Fibroblast of lung (primary cell): ENCODE measurements at regions not wholly inside any gene's neighbourhood (a gene's known extent, or its start where the extent isn't known, plus 50 kb on each side); places are given as distances from the start of the nearest gene placed in this dataset.

Experiments used
- DNase-seq, 2 donors: peaks; one replicate each; pipeline versions ENCODE4 v3.0.0 to v3.0.0-alpha.2; 2010; ENCODE audit warnings: low read depth in 2 of 2
- H2AFZ ChIP-seq: 2 replicates; pipeline ENCODE4 v1.5.1; 2012; ENCODE audit warnings: low read length, control low read depth, inconsistent platforms
- H3K27ac ChIP-seq: 2 replicates; pipeline ENCODE4 v1.5.1; 2011; ENCODE audit warnings: low read length, control low read depth; ENCODE audit not compliant: insufficient read depth
- H3K27me3 ChIP-seq: 2 replicates; pipeline ENCODE4 v1.5.1; 2011; ENCODE audit warnings: mild to moderate bottlenecking, low read length; ENCODE audit not compliant: control insufficient read depth, insufficient read depth
- H3K36me3 ChIP-seq: 2 replicates; pipeline ENCODE4 v1.5.1; 2011; ENCODE audit warnings: low read length; ENCODE audit not compliant: control insufficient read depth, insufficient read depth
- H3K4me1 ChIP-seq: 2 replicates; pipeline ENCODE4 v1.5.1; 2011; ENCODE audit warnings: low read length; ENCODE audit not compliant: control insufficient read depth, insufficient read depth; ENCODE audit errors: extremely low read depth
- H3K4me2 ChIP-seq: 2 replicates; pipeline ENCODE4 v1.5.1; 2011; ENCODE audit warnings: low read length, control low read depth; ENCODE audit not compliant: insufficient read depth; ENCODE audit errors: extremely low read depth
- H3K4me3 ChIP-seq, 4 experiments: fragments of 200-600 bp in 1 of 4; sonication (generic) in 1 of 4; replicated peaks in 1 of 4; 2 replicates each; pipeline ENCODE4 v1.5.1; 2011 to 2016; ENCODE audit warnings: low read length in 4 of 4, low read depth in 3 of 4, mild to moderate bottlenecking in 3 of 4, control low read depth in 2 of 4, inconsistent platforms in 1 of 4, mixed read lengths in 1 of 4; ENCODE audit not compliant: insufficient read depth in 1 of 4; ENCODE audit errors: control extremely low read depth in 1 of 4
- H3K79me2 ChIP-seq: 2 replicates; pipeline ENCODE4 v1.5.1; 2012; ENCODE audit warnings: mild to moderate bottlenecking, low read length, inconsistent platforms; ENCODE audit not compliant: control insufficient read depth, insufficient read depth
- H3K9ac ChIP-seq: 2 replicates; pipeline ENCODE4 v1.5.1; 2011; ENCODE audit warnings: mild to moderate bottlenecking, low read length, control low read depth; ENCODE audit not compliant: insufficient read depth
- H3K9me3 ChIP-seq: 2 replicates; pipeline ENCODE4 v1.5.1; 2012; ENCODE audit warnings: low read depth, low read length; ENCODE audit not compliant: control insufficient read depth, insufficient read depth
- H4K20me1 ChIP-seq: 2 replicates; pipeline ENCODE4 v1.5.1; 2011; ENCODE audit warnings: low read length; ENCODE audit not compliant: control insufficient read depth, insufficient read depth; ENCODE audit errors: extremely low read depth
- CTCF ChIP-seq, 2 donors: IDR thresholded peaks in 1 of 2; conservative IDR thresholded peaks in 1 of 2; 1 replicate in 1 of 2; 2 replicates in 1 of 2; pipeline ENCODE4 v1.5.1; 2011 to 2012; ENCODE audit warnings: low read length in 2 of 2, control low read depth in 1 of 2, inconsistent platforms in 1 of 2, low read depth in 1 of 2, mild to moderate bottlenecking in 1 of 2
- EZH2 ChIP-seq: IDR thresholded peaks from 2 replicates; pipeline ENCODE4 v1.5.1; 2012; ENCODE audit warnings: low read length, control low read depth, mild to moderate bottlenecking; ENCODE audit errors: missing control alignments

- Histone ChIP-seq H3K9me3 (no peaks in the 10 kb centered on the region), H3K4me3 (no peak overlapping the region), H4K20me1 (no peaks in the 10 kb centered on the region), H3K9ac (no peak overlapping the region), H3K36me3 (no peaks in the 10 kb centered on the region), H3K27ac (no peak overlapping the region), H3K79me2 (no peaks in the 10 kb centered on the region), H3K27me3 (no peaks in the 10 kb centered on the region), H2AFZ (no peak overlapping the region), H3K4me2 (no peak overlapping the region), H3K4me1 (peaks cover 7% of the 10 kb centered on the region)
- TF ChIP-seq EZH2 (no peak), CTCF (conservative IDR thresholded peaks at IDR 0.05 in 1 of 2, IDR thresholded peaks at IDR 0.05 in 1 of 2; ENCODE audit: low read depth in 1 of 2, low read length in 2 of 2) (no peak)
- peak in 1 of 2 donors; percentile 45 for DNase-seq
Measured at GRCh38 chr1:68375919-68376318, 73.8 kb downstream of the RPE65 start.

GRCh38 chr1:68373173-68373572 is 76.6 kb downstream of the RPE65 start:
- no peak overlapping the region for H2AFZ ChIP-seq
- no peak overlapping the region for H3K4me2 ChIP-seq
- H4K20me1 ChIP-seq: no peaks in the 10 kb centered on the region
- H3K27ac ChIP-seq: no peak overlapping the region
- no peaks in the 10 kb centered on the region for H3K9me3 ChIP-seq
- DNase-seq: no peak
- no peak overlapping the region for H3K4me3 ChIP-seq
- no peaks in the 10 kb centered on the region for H3K36me3 ChIP-seq
- TF ChIP-seq CTCF (conservative IDR thresholded peaks at IDR 0.05 in 1 of 2, IDR thresholded peaks at IDR 0.05 in 1 of 2; ENCODE audit: low read depth in 1 of 2, low read length in 2 of 2) (no peak), EZH2 (no peak)
- H3K27me3 ChIP-seq: no peaks in the 10 kb centered on the region
- no peak overlapping the region for H3K9ac ChIP-seq
- H3K4me1 ChIP-seq: peaks cover 7% of the 10 kb centered on the region
- H3K79me2 ChIP-seq: no peaks in the 10 kb centered on the region

- DNase-seq: no peak
- H3K27me3 ChIP-seq: no peaks in the 10 kb centered on the region
- peaks cover 7% of the 10 kb centered on the region for H3K4me1 ChIP-seq
- TF ChIP-seq CTCF (conservative IDR thresholded peaks at IDR 0.05 in 1 of 2, IDR thresholded peaks at IDR 0.05 in 1 of 2; ENCODE audit: low read depth in 1 of 2, low read length in 2 of 2) (no peak), EZH2 (no peak)
- H2AFZ ChIP-seq: no peak overlapping the region
- no peak overlapping the region for H3K4me2 ChIP-seq
- no peaks in the 10 kb centered on the region for H3K36me3 ChIP-seq
- no peaks in the 10 kb centered on the region for H4K20me1 ChIP-seq
- H3K9ac ChIP-seq: no peak overlapping the region
- H3K27ac ChIP-seq: no peak overlapping the region
- no peaks in the 10 kb centered on the region for H3K79me2 ChIP-seq
- H3K9me3 ChIP-seq: no peaks in the 10 kb centered on the region
- no peak overlapping the region for H3K4me3 ChIP-seq
Measured at GRCh38 chr1:68372487-68372886, 77.3 kb downstream of the RPE65 start.
